IMR-90 (cell line): ENCODE measurements at regions not wholly inside any gene's neighbourhood (a gene's known extent, or its start where the extent isn't known, plus 50 kb on each side); places are given as distances from the start of the nearest gene placed in this dataset.

Experiments
- ATAC-seq: fragments of 200-7000 bp; cut with Tn5 transposase; 2 replicates; pipeline ENCODE4 v1.9.1; 2020; ENCODE audit warnings: low read depth, mild to moderate bottlenecking, moderate library complexity
- BruUV-seq: library from RNA; stranded (reverse); fragments of 400-500 nt; replicated peaks from 2 replicates; lab custom pipeline; 2021; lab: Mats Ljungman, UMichigan
- CTCF ChIA-PET: fragments of 300-600 bp; formaldehyde crosslinking; extraction: SDS; loops from one replicate; lab custom pipeline; 2021; ENCODE audit warnings: antibody characterized with exemption; lab: Yijun Ruan, JAX
- POLR2A ChIA-PET: fragments of 300-600 bp; sonication (Branson Sonifier 250); formaldehyde crosslinking; loops from one replicate; lab custom pipeline; 2022; ENCODE audit warnings: antibody characterized with exemption; ENCODE audit not compliant: unreplicated experiment; lab: Charles Lee
- DNase-seq: peaks from one replicate; pipeline ENCODE4 v3.0.0; 2013
- H2AFZ ChIP-seq: replicated peaks from 2 replicates; pipeline ENCODE3; 2013; ENCODE audit warnings: low read length, mild to moderate bottlenecking; ENCODE audit not compliant: poor library complexity
- H2AK5ac ChIP-seq: 2 replicates; pipeline ENCODE4 v1.6.1; 2013; ENCODE audit warnings: low read depth, low read length, inconsistent platforms
- H2AK9ac ChIP-seq: replicated peaks from 2 replicates; pipeline ENCODE3; 2013; ENCODE audit warnings: mild to moderate bottlenecking, low read depth, low read length, moderate library complexity; ENCODE audit not compliant: poor library complexity
- H2BK120ac ChIP-seq: 2 replicates; pipeline ENCODE4 v1.6.1; 2013; ENCODE audit warnings: low read depth, low read length, inconsistent platforms
- H2BK15ac ChIP-seq: 3 replicates; pipeline ENCODE4 v1.6.1; 2013; ENCODE audit warnings: low read depth, low read length, inconsistent platforms
- H2BK20ac ChIP-seq: 2 replicates; pipeline ENCODE4 v1.6.1; 2013; ENCODE audit warnings: low read depth, mild to moderate bottlenecking, inconsistent platforms, low read length, moderate library complexity
- H2BK5ac ChIP-seq: 2 replicates; pipeline ENCODE4 v1.6.1; 2013; ENCODE audit warnings: mild to moderate bottlenecking, low read depth, low read length, inconsistent platforms; ENCODE audit not compliant: poor library complexity, severe bottlenecking
- H3K14ac ChIP-seq: replicated peaks from 2 replicates; pipeline ENCODE4 v1.6.1; 2013; ENCODE audit warnings: low read depth, low read length, inconsistent platforms
- H3K18ac ChIP-seq: 2 replicates; pipeline ENCODE4 v1.6.1; 2013; ENCODE audit warnings: low read depth, low read length, control low read depth
- H3K23ac ChIP-seq: 2 replicates; pipeline ENCODE4 v1.6.1; 2013; ENCODE audit warnings: low read depth, low read length, inconsistent platforms
- H3K27ac ChIP-seq: 2 replicates; pipeline ENCODE4 v1.5.1; 2013; ENCODE audit warnings: mild to moderate bottlenecking, control low read depth, low read length; ENCODE audit not compliant: insufficient read depth
- H3K27me3 ChIP-seq: 2 replicates; pipeline ENCODE4 v1.6.1; 2013; ENCODE audit warnings: low read length; ENCODE audit not compliant: control insufficient read depth, insufficient read depth
- H3K36me3 ChIP-seq: 2 replicates; pipeline ENCODE4 v1.6.1; 2013; ENCODE audit warnings: low read length, mixed read lengths; ENCODE audit not compliant: control insufficient read depth, insufficient read depth
- H3K4ac ChIP-seq: 2 replicates; pipeline ENCODE4 v1.6.1; 2013; ENCODE audit warnings: low read depth, low read length, inconsistent platforms
- H3K4me1 ChIP-seq: 2 replicates; pipeline ENCODE4 v1.6.1; 2013; ENCODE audit warnings: low read length, mixed read lengths; ENCODE audit not compliant: control insufficient read depth, insufficient read depth
- H3K4me2 ChIP-seq: 2 replicates; pipeline ENCODE4 v1.6.1; 2013; ENCODE audit warnings: low read depth, mild to moderate bottlenecking, control low read depth, low read length, moderate library complexity
- H3K4me3 ChIP-seq: 2 replicates; pipeline ENCODE4 v1.5.1; 2013; ENCODE audit warnings: low read depth, mild to moderate bottlenecking, control low read depth, low read length, moderate library complexity; ENCODE audit not compliant: insufficient read depth
- H3K56ac ChIP-seq: 2 replicates; pipeline ENCODE4 v1.6.1; 2013; ENCODE audit warnings: low read length, inconsistent platforms; ENCODE audit not compliant: insufficient read depth; ENCODE audit errors: extremely low read depth
- H3K79me1 ChIP-seq, 2 experiments: 2 replicates each; pipeline ENCODE4 v1.6.1; 2013; ENCODE audit warnings: low read length in 2 of 2, inconsistent platforms in 1 of 2, low read depth in 1 of 2
- H3K9ac ChIP-seq: 2 replicates; pipeline ENCODE4 v1.6.1; 2013; ENCODE audit warnings: low read depth, low read length, control low read depth
- H3K9me1 ChIP-seq: 2 replicates; pipeline ENCODE4 v1.6.1; 2013; ENCODE audit warnings: low read length, inconsistent platforms; ENCODE audit not compliant: insufficient read depth
- H3K9me3 ChIP-seq: 2 replicates; pipeline ENCODE4 v1.6.1; 2013; ENCODE audit warnings: low read length; ENCODE audit not compliant: control insufficient read depth, insufficient read depth
- H4K20me1 ChIP-seq: 2 replicates; pipeline ENCODE4 v1.6.1; 2013; ENCODE audit warnings: low read length, inconsistent platforms; ENCODE audit not compliant: insufficient read depth
- H4K5ac ChIP-seq: 2 replicates; pipeline ENCODE4 v1.6.1; 2013; ENCODE audit warnings: mild to moderate bottlenecking, low read depth, low read length, control low read depth
- H4K8ac ChIP-seq, 2 experiments: 2 replicates each; pipeline ENCODE4 v1.6.1; 2013; ENCODE audit warnings: low read depth in 2 of 2, low read length in 2 of 2, control low read depth in 1 of 2, inconsistent platforms in 1 of 2
- H4K91ac ChIP-seq: 2 replicates; pipeline ENCODE4 v1.6.1; 2013; ENCODE audit warnings: low read depth, low read length, inconsistent platforms; ENCODE audit not compliant: insufficient read depth
- MAZ ChIP-seq: IDR thresholded peaks from 2 replicates; pipeline ENCODE4 v1.6.1; 2012; ENCODE audit warnings: low read depth, mild to moderate bottlenecking, low read length, improper control_type of control experiment, moderate library complexity, borderline replicate concordance
- MXI1 ChIP-seq: IDR thresholded peaks from 2 replicates; pipeline ENCODE4 v1.6.1; 2012; ENCODE audit warnings: low read depth, mild to moderate bottlenecking, low read length, moderate library complexity, borderline replicate concordance
- NFE2L2 ChIP-seq: fragments of 150-350 bp; IDR thresholded peaks from 2 replicates; pipeline ENCODE4 v1.6.1; 2016; ENCODE audit warnings: low read depth, mild to moderate bottlenecking, low read length
- WGBS, 2 experiments: methylation state at CpG; one replicate each; pipeline versions ENCODE4 v1.1.5 to v1.1.7; 2013; ENCODE audit warnings: missing lambda C conversion rate in 2 of 2; ENCODE audit not compliant: insufficient read length in 1 of 2; ENCODE audit errors: extremely low coverage in 2 of 2; 5-methylcytosine and 5-hydroxymethylcytosine counted together
- dilution Hi-C: fragments of 300-500 bp; cut with HindIII; formaldehyde crosslinking; loops from one replicate; pipeline ENCODE4 v1.14.3; 2018; ENCODE audit warnings: low sequenced_read_pairs; ENCODE audit not compliant: unreplicated experiment
- in situ Hi-C: fragments of 300-500 bp; cut with MboI; formaldehyde crosslinking; loops from 3 replicates; pipeline ENCODE4 v1.14.3; 2019; ENCODE audit warnings: low sequenced_read_pairs, inconsistent platforms, mixed read lengths
- intact Hi-C: fragments of 100-400 bp; cut with micrococcal nuclease; formaldehyde crosslinking; loops from 2 replicates; pipeline ENCODE4 v1.10.0; 2022

DNA sequence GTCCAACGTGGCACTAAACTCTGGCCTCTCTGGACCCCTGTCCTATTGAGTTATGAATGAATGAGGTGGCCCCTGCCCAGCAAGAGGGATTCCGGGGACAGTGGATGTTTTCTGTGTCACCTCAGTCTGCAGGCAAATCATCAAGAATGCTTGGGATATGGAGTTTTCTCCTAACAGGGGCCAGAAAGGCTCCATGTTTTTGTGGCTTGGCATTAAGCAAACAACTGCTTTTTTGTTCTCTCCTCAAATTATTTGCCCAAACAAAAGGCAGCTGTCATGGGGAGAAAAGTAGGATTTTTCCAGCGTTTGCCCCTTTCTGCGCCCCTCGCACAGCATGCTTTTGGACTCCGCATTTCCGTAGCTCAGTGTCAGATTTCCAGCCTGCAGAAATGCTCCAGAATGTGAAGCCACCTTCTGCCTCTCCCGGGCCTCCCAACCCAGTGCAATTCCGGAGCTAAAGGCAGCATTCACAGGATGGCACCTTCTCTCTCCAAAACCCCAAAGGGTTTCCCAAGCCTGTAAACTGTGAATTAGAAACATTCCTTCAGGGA lies 553.3 kb downstream of the CCDC171 start (continued):
- TF ChIP-seq NFE2L2: no peak

DNA sequence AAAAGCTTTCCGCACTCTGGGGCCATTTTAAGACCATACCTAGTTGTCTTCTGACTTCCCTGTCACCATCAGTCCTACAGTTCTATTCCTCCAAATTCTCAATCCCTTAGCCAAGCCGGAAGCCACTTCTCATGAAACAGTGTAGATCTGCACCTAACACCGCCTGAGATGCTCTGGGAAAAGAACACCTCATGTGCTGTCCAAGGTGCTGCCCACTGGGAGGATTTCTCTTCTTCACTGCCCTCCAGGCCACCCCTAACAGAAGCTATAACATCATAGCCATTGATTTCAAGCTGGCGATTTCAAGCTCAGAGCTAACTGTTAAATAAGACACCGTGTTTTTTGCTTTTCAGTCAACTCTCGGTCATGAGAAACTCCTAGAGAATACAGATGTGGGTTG lies 559.3 kb downstream of the CCDC171 start:
- no peak overlapping the region for H3K27ac ChIP-seq
- no peaks in the 10 kb centered on the region for H3K79me1 ChIP-seq
- H4K20me1 ChIP-seq: no peaks in the 10 kb centered on the region
- H2BK15ac ChIP-seq: no peak overlapping the region
- H3K23ac ChIP-seq: no peak overlapping the region
- dilution Hi-C loops: no loop called here
- H3K14ac ChIP-seq: no peak overlapping the region
- 89% methylated on average over 3 of the region's 6 CpGs; no CpG with 5 or more reads in 1 of the 2 experiments for WGBS, 2 experiments
- H4K8ac ChIP-seq: no peak overlapping the region
- no peaks in the 10 kb centered on the region for H3K9me3 ChIP-seq
- no peak overlapping the region for H3K4ac ChIP-seq
- no peaks in the 10 kb centered on the region for H3K27me3 ChIP-seq
- in situ Hi-C loops: no loop called here
- ChIA-PET POLR2A (no interaction called here), CTCF (interaction anchor here (0.6 kb wide), 1 partner anchor 639 kb away, joined by 3 read pairs; no protein-coding TSS in a partner anchor)
- no peak overlapping the region for H3K4me2 ChIP-seq
- no peak overlapping the region for H3K9ac ChIP-seq
- H3K4me3 ChIP-seq: no peak overlapping the region
- no peak overlapping the region for H2AK9ac ChIP-seq
- H4K5ac ChIP-seq: no peak overlapping the region
- H3K56ac ChIP-seq: no peak overlapping the region
- H2AK5ac ChIP-seq: no peak overlapping the region
- no peaks in the 10 kb centered on the region for H3K36me3 ChIP-seq
- TF ChIP-seq MAZ: no peak
- no peak for TF ChIP-seq MXI1
- H2BK20ac ChIP-seq: no peak overlapping the region
- H3K4me1 ChIP-seq: no peaks in the 10 kb centered on the region
- no peak overlapping the region for H2BK5ac ChIP-seq
- no peaks in the 10 kb centered on the region for H3K9me1 ChIP-seq
- BruUV-seq: no TSS peak
- no peak overlapping the region for H2AFZ ChIP-seq
- ATAC-seq (no peak), DNase-seq (no peak)
- H3K18ac ChIP-seq: no peak overlapping the region
- no peak overlapping the region for H2BK120ac ChIP-seq
- intact Hi-C loops: no loop called here
- no peak overlapping the region for H4K91ac ChIP-seq
